GM10266 (cell line): ENCODE measurements at regions not wholly inside any gene's neighbourhood (a gene's known extent, or its start where the extent isn't known, plus 50 kb on each side); places are given as distances from the start of the nearest gene placed in this dataset.

Experiments used
- DNase-seq: peaks from one replicate; pipeline ENCODE4 v3.0.0; 2012; ENCODE audit errors: extremely low spot score
- CTCF ChIP-seq: IDR thresholded peaks from 2 replicates; pipeline ENCODE4 v1.5.1; 2012; ENCODE audit warnings: mild to moderate bottlenecking, low read depth; ENCODE audit not compliant: control insufficient read depth, insufficient read depth; ENCODE audit errors: missing control alignments

DNA sequence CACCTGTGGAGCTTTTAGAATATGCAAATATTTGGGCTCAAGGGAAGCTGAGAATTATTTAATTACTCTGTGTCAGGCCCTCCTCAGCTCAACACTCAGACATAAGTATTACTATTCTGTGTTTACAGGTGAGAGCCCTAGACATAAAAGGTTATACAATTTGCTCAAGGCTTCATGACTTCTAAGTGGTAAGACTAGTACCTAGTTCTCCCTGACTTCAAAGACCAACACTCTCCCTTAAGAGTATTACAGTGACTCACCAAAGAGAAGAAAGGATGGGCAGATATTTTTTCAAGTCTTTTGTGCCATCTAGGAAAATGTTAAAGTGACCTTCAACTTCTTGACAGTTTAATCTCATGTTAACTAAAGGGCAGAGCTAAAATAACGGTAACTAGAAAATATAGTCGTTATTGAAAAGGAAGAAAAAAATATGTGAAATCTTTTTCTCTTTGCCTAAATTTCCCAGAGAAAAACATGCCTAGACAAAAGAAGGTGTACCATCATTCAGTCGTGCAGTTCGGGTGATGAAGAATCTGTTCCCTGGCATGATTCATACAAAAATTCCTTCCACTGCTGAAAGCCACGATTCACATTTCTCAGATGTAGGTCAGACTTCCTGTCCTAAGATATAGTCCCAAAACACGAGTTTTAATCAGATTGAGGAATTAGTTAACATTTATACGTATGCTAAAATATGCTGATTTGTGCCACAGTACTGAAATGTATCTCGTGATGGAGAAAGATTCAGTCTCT lies 849.1 kb upstream of the API5 start:
- no peak for TF ChIP-seq CTCF
- no peak for DNase-seq

- DNase-seq: no peak
- no peak for TF ChIP-seq CTCF
These were observed 846.2 kb upstream of the API5 start for GRCh38 chr11:42465623-42466022.

DNA sequence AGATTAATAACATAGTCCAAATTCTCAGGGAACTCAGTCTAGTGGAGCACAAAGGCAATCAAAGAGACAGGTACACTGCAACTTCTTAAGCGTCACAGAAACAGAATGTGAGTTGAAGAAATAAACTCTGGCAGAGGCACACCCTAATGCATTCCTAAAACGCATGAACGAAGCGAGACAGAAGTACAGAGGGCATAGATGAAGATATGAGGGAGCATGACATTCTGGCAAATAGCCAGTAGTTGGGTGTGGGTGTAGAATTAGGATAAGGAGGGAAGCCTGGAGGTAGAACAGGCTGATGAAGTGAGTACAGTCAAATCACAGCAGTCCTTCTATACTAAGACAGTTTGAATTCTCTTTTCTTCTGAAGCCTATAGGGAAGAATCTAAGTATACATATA lies 838.7 kb upstream of the API5 start:
- no peak for DNase-seq
- TF ChIP-seq CTCF: no peak

DNA sequence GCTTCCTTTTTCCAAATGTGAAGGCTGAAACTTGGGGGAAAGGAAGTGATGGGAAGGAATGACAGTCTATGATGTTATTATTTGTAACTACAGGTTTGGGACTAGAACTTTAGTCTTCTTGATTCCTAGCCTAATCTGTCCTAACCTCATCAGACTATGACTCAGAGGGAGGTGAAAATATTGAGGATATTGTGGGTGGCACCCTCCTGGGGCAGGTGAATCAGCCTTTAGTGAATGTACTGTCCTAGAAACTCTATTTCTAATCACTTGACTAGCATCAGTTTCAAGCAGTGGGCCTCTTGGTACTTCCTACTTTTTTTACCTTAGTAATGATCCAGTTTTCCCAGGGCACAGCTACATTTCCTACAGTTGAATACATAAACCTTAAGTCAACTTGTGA lies 829.0 kb upstream of the API5 start:
- DNase-seq: no peak
- TF ChIP-seq CTCF: no peak

- no peak for DNase-seq
- no peak for TF ChIP-seq CTCF
These were observed 821.3 kb upstream of the API5 start for GRCh38 chr11:42490506-42490905.

DNA sequence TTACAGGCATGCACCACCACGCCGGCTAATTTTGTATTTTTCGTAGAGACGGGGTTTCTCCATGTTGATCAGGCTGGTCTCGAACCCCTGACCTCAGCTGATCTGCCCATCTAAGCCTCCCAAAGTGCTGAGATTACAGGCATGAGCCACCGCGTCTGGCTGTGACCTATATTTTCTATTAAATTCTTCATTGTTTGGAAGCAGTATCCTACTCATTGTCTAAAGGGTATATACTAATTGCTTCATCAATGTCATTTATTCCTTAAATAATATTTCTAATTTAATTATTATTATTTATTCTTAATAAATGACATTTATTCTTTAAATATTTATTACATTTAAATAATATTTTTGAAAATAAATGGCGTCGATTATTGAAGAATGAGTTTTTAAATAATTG lies 817.3 kb upstream of the API5 start:
- TF ChIP-seq CTCF: no peak
- no peak for DNase-seq

DNA sequence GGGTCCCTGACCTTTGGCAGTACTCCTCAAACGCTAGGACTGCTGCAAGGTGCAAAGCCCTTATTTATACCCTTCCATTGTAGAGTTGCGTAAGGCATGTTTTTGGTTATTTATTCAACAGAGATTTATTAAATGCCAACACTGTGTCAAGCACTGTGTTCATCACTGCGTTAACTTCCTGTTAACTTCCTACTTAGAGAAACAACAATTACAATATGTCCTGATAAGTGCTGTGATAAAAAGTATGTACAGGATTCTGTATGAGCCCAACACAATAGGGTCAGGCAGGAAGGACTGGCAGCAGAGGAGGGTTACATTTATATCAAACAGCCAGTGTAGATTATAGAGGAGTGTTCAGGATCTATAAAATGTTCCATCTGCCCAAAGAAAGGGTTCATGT lies 812.8 kb upstream of the API5 start:
- no peak for TF ChIP-seq CTCF
- no peak for DNase-seq
